Inflammatory macrophage (primary cell): ENCODE measurements at regions not wholly inside any gene's neighbourhood (a gene's known extent, or its start where the extent isn't known, plus 50 kb on each side); places are given as distances from the start of the nearest gene placed in this dataset.
"Not testable (repeated sequence)": the region's sequence is repeated elsewhere in the genome, so short reads cannot be mapped to it uniquely, and the experiment has no call there.

Experiments
- DNase-seq, 2 donors: peaks; one replicate each; pipeline ENCODE4 v3.0.0-alpha.2; 2020 to 2022

DNA sequence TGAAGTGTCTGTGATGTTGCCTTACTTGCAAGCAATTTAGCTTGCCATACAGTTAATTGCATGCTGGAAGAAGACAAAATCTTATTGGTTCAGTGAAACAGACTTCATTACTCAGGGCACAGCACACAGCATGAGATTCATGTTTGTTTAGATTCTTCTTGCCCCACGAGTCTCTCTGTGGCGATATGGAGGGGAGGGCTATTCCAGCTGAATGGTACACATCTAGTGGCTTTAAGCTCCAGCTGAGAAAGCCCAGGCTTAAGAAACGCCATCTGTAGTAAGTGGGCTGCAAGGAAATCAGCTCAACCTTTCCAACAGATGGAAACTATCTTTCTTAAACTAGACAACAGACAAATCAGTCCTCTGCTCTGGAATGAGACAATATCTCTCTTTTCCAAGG, 1022.0 kb downstream of the NCAM2 start:
- no peak for DNase-seq

- DNase-seq: not testable (repeated sequence)
Measured at GRCh38 chr21:22023896-22024295, 1025.7 kb downstream of the NCAM2 start.

DNA sequence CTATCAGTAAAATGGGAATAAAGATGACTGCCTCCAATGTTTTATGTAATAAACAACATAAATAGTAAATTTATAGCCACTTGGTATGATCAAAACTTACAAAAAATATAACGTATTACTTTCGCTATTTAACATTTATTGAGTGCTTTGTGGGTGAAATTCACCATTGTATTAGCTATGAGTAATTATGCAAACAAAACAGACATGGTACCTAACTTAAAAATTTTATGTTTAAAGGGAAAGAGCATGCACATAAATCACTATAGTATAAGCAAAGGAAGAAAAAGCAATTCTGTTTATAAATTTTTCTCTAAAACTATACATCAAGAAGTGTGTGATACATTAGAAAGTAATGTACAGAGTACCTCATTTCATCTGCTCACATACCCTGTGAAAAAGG, 1046.2 kb downstream of the NCAM2 start:
- no peak for DNase-seq

- DNase-seq: no peak
Measured at GRCh38 chr21:22046576-22046975, 1048.4 kb downstream of the NCAM2 start.

DNA sequence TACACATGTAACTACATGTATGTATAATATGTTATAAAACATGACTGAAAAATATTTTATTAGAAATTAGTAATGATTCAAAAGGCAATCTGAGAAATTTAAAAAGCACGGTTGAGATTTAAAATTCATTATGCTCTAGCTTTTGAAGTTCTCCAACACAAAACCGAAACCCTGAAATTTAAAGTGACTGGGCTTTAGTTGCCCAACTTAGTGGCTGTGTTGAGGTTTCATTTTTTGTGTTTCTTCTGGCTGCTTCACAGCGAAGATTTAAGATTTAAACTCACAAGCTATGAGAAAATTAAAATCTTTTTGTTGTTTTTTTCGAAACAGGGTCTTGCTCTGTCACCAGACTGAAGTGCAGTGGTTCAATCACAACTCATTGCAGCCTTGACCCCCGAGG, 1058.7 kb downstream of the NCAM2 start:
- no peak for DNase-seq

GRCh38 chr21:22062472-22063139, 1064.4 kb downstream of the NCAM2 start:
- no peak for DNase-seq

- no peak for DNase-seq
Measured at GRCh38 chr21:22063140-22063539, 1064.9 kb downstream of the NCAM2 start.

- DNase-seq: no peak
Measured at GRCh38 chr21:22076471-22076870, 1078.3 kb downstream of the NCAM2 start.

DNA sequence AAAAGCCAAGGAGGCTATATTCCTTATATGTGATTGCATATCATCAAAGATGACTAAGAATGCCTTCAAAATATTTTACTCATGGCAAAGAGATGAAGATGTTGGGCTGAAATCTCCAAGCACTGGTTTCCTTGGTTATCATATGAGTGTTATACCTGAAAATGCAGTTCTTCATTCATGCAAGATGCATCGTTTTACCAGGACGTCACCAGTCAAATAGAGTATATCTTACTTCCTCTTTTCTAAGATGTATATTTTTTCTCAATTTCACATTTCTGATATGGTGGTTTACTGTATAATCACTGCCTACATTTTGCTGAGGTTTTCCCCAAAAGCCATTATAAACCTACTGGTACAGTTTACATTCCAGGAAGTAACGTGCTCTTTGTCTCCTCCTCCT, 1085.7 kb downstream of the NCAM2 start:
- DNase-seq: no peak

- no peak for DNase-seq
Measured at GRCh38 chr21:22096314-22096713, 1098.1 kb downstream of the NCAM2 start.

DNA sequence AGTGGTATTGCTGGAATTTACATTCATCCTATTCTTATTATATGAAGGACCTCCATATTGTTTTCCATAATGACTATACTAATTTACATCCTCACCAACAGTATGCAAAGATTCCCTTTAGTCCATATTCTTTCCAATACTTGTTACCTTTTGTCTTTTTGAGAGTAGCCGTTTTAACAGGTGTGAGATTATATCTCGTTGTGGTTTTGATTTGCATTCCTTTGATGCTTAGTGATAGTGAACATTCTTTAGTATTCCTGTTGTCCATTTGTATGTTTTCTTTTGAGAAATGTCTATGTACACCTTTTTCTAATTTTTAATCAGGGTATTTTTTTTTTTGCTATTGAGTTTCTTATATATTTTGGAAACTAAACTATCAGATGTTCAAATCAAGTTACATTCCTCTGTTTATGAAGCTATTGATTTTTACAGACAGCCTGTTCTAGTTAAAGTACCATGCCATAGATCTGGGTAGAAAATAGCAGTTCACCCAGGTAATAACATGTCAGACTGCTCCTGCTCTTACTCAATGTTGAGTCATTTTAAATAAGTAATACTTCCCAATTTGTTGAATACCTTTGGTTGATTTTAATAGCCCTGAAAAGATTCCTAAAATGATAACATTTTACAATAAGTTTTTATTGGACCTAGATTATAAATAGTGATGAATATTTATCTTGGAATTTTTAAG, 1108.7 kb downstream of the NCAM2 start:
- no peak for DNase-seq

DNA sequence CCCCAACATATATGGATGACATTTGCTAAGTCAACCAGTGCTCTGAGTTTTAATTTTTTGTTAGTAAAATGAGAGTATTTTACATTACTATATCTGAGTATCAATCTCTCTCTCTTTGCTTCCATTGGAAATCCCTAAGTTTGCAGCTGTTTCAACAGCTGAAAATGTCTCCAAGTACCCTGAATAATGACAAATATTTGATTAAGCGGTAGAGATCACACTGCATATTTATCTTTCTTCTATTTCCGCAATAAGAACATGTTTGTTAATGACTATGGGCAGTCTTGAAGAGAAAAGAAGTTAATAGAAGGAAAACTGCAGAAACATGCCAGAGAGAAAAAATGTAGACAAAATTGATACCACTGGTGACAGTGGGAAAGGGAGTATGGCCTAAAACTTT, 1117.5 kb downstream of the NCAM2 start:
- DNase-seq: no peak

GRCh38 chr21:22120616-22121266, 1122.5 kb downstream of the NCAM2 start:
- no peak for DNase-seq

DNA sequence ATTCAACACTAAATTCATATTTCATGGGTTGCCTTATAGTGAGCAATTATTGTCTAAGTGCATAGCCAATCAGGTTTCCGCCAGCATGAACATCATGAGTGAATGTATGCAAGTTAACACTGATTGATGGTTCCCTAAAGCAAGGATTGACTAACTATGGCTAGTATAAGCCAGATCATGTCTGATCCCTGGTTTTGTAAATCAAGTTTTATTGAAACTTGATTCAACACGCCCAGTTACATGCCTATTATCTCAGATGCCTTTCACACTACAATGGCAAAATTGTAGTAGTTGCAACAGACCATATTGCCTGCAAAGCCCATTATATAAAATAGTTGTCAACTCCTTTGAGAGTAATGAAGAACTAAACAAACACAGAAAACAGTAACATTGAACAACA, 1127.4 kb downstream of the NCAM2 start:
- DNase-seq: no peak

DNA sequence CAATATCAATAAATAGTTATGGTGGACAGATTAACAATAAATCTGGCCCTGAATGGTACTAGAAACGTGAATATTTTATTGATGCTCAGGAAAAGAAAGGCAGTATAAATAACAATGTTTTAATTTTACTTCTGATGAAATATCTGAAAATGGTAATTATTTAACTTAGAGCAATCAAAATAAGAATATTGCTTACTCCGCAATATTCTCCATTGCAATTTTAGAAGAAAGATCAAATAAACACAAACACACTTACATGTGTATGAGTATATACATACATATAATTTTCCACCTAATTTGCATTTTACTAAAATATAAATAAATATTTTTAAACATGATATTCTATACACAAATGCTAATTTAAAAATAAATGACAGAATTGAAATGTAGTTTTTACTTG, 1130.5 kb downstream of the NCAM2 start:
- no peak for DNase-seq

DNA sequence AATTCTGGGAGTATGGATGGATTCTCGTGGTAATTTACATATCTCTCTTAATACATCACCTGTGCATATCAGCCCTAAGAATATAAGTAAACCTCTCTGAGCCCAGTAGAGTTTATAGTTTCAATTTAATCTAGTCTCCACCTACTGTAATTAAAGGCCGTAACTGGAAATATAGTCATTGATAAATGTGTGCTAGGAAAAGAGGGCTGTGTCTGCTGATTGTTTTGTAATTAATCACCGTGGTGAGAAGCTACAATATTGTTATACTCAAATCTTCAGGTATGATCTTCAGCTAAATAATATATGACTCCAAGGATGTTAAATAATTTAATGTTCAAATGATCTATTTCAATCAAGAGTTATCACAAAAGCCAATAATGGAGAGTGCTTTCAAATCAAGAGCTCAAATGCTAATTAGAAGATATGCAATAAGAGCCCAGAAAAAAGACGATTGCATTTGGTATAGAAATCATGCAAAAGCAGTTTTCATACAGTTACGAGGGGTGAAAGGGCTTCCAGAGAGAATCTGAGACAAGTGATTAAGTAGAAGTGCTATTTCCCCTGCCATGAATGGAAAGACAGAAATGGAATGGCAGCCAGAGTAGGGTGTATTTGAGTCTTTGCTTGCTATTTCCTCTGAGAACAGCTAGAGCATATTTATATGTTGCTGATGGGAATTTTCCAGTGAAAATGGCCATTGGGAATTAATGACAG, 1134.3 kb downstream of the NCAM2 start:
- no peak for DNase-seq

- no peak for DNase-seq
Measured at GRCh38 chr21:22136740-22137139, 1138.5 kb downstream of the NCAM2 start.

GRCh38 chr21:22138297-22139016, 1140.2 kb downstream of the NCAM2 start:
- no peak for DNase-seq

GRCh38 chr21:22145545-22145944, 1147.3 kb downstream of the NCAM2 start:
- no peak for DNase-seq

GRCh38 chr21:22154579-22155274, 1156.5 kb downstream of the NCAM2 start:
- DNase-seq: no peak

DNA sequence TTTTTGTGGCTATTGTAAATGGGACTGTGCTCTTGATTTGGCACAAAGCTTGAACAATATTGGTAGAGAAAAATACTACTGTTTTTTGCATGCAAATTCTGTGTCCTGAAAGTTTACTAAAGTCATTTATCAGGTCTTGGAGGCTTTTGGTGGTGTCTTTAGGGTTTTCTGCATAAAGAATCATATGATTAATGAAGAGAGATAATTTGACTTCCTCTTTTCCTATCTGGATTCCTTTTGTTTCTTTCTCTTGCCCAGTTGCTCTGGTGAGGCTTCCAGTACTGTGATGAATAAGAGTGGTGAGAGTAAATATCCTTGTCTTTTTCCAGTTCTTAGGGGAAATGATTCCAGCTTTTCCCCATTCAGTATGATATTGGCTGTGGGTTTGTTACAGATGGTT, 1166.7 kb downstream of the NCAM2 start:
- DNase-seq: no peak

DNA sequence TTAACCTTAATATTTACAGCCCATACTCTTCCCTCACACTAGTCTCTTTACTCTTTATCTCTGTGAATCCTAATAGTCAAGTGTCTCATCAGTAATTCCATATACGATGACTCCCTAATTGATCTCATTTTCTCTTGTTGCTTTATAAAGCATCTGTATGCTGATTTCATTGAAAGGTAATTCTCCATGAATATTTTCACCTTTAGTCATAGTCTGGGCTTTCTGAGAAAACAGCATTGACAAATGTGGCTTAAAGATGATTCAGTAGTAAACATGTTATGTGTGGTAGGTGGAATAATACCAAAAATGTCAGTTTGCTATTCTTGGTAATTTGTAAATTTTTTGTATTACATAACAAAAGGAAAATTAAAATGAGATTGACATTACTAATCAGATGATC, 1176.5 kb downstream of the NCAM2 start:
- no peak for DNase-seq
